ENCODE measurements at regions not wholly inside any gene's neighbourhood (a gene's known extent, or its start where the extent isn't known, plus 50 kb on each side); places are given as distances from the start of the nearest gene placed in this dataset.

DNA sequence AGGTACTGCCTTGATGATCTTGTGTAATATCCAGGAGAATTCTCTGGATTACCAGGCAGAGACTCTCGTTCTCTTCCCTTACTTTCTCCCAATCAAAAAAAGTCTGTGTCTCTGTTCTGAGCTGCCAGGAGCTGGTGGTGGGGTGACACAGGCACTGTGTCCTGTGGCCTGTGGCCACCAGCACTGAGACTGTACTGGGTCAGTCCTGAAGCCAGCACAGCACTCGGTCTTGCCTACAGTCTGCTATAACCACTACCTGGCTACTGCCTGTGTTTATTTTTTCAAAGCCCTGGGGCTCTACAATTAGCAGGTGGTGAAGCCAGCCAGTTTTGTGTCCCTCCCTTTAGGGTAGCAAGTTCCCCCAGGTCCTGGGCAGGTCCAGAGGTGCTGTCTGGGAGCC, 331.1 kb upstream of the MAGEB18 start (continued):
- TF ChIP-seq KLF9 (tag by site-specific recombination; IDR thresholded peaks at IDR 0.05; ENCODE audit: low read depth) (no peak), ZNF560 (tag by site-specific recombination; IDR thresholded peaks at IDR 0.05; ENCODE audit: borderline replicate concordance) (no peak), KLF8 (tag by site-specific recombination; IDR thresholded peaks at IDR 0.05) (no peak), ZNF777 (tag by site-specific recombination; IDR thresholded peaks at IDR 0.05; ENCODE audit: borderline replicate concordance) (no peak), ZNF423 (tag by site-specific recombination; IDR thresholded peaks at IDR 0.05) (no peak), ZFHX2 (tag by site-specific recombination; conservative IDR thresholded peaks at IDR 0.05) (no peak), ZNF768 (tag by site-specific recombination; IDR thresholded peaks at IDR 0.05) (no peak), BCL11A (tag by site-specific recombination; IDR thresholded peaks at IDR 0.05; ENCODE audit: low read depth) (no peak)
- TF ChIP-seq, protein P1, sequence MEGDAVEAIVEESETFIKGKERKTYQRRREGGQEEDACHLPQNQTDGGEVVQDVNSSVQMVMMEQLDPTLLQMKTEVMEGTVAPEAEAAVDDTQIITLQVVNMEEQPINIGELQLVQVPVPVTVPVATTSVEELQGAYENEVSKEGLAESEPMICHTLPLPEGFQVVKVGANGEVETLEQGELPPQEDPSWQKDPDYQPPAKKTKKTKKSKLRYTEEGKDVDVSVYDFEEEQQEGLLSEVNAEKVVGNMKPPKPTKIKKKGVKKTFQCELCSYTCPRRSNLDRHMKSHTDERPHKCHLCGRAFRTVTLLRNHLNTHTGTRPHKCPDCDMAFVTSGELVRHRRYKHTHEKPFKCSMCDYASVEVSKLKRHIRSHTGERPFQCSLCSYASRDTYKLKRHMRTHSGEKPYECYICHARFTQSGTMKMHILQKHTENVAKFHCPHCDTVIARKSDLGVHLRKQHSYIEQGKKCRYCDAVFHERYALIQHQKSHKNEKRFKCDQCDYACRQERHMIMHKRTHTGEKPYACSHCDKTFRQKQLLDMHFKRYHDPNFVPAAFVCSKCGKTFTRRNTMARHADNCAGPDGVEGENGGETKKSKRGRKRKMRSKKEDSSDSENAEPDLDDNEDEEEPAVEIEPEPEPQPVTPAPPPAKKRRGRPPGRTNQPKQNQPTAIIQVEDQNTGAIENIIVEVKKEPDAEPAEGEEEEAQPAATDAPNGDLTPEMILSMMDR (tag by site-specific recombination; IDR thresholded peaks at IDR 0.05): no peak
- TF ChIP-seq, protein P2, sequence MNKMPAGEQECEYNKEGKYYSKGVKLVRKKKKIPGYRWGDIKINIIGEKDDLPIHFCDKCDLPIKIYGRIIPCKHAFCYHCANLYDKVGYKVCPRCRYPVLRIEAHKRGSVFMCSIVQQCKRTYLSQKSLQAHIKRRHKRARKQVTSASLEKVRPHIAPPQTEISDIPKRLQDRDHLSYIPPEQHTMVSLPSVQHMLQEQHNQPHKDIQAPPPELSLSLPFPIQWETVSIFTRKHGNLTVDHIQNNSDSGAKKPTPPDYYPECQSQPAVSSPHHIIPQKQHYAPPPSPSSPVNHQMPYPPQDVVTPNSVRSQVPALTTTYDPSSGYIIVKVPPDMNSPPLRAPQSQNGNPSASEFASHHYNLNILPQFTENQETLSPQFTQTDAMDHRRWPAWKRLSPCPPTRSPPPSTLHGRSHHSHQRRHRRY (tag by site-specific recombination; IDR thresholded peaks at IDR 0.05): no peak

DNA sequence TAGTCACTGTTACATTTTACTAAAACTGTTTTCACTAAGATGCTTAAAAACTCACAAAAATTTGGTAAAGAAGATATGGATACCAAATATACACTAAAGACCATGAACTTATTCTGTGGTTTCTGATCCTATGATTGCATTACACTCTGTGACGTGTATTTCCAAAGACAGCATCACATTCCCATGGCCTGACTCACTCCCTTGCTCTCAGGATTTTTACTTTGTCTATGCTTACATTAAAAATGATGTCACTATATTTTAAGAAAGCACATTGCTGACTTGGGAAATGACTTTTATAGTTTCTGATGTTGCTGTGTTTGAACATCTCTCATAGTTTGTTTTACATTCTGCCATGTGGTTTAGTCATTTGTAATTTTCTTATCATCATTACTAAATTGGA, 327.9 kb upstream of the MAGEB18 start:
- Histone ChIP-seq H3K27ac (ENCODE audit: extremely low read depth, low read depth, low read length) (no peak overlapping the region), H3K9me3 (ENCODE audit: control insufficient read depth, insufficient read depth, low read depth, low read length) (no peaks in the 10 kb centered on the region), H3K4me1 (ENCODE audit: control insufficient read depth, insufficient read depth, low read length) (no peaks in the 10 kb centered on the region), H3K4me3 (ENCODE audit: low read depth, low read length) (no peak overlapping the region), H3K36me3 (ENCODE audit: control insufficient read depth in 2 of 2, insufficient read depth in 1 of 2, low read length in 2 of 2) (no peaks in the 10 kb centered on the region)
- ChIA-PET POLR2A (no interaction called here), CTCF (no interaction called here)
- TF ChIP-seq ZNF670 (tag by site-specific recombination; IDR thresholded peaks at IDR 0.05; ENCODE audit: low read depth) (no peak), SALL2 (tag by site-specific recombination; IDR thresholded peaks at IDR 0.05; ENCODE audit: borderline replicate concordance) (no peak), EGR2 (tag by site-specific recombination; IDR thresholded peaks at IDR 0.05; ENCODE audit: low read depth) (no peak)
- TF ChIP-seq, protein P3, sequence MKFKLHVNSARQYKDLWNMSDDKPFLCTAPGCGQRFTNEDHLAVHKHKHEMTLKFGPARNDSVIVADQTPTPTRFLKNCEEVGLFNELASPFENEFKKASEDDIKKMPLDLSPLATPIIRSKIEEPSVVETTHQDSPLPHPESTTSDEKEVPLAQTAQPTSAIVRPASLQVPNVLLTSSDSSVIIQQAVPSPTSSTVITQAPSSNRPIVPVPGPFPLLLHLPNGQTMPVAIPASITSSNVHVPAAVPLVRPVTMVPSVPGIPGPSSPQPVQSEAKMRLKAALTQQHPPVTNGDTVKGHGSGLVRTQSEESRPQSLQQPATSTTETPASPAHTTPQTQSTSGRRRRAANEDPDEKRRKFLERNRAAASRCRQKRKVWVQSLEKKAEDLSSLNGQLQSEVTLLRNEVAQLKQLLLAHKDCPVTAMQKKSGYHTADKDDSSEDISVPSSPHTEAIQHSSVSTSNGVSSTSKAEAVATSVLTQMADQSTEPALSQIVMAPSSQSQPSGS (tag by site-specific recombination; IDR thresholded peaks at IDR 0.05; ENCODE audit: low read depth): peak; percentile 57; the same call in 1 of the 2 replicates
- TF ChIP-seq, protein P4, sequence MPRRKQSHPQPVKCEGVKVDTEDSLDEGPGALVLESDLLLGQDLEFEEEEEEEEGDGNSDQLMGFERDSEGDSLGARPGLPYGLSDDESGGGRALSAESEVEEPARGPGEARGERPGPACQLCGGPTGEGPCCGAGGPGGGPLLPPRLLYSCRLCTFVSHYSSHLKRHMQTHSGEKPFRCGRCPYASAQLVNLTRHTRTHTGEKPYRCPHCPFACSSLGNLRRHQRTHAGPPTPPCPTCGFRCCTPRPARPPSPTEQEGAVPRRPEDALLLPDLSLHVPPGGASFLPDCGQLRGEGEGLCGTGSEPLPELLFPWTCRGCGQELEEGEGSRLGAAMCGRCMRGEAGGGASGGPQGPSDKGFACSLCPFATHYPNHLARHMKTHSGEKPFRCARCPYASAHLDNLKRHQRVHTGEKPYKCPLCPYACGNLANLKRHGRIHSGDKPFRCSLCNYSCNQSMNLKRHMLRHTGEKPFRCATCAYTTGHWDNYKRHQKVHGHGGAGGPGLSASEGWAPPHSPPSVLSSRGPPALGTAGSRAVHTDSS (tag by site-specific recombination; IDR thresholded peaks at IDR 0.05): no peak

DNA sequence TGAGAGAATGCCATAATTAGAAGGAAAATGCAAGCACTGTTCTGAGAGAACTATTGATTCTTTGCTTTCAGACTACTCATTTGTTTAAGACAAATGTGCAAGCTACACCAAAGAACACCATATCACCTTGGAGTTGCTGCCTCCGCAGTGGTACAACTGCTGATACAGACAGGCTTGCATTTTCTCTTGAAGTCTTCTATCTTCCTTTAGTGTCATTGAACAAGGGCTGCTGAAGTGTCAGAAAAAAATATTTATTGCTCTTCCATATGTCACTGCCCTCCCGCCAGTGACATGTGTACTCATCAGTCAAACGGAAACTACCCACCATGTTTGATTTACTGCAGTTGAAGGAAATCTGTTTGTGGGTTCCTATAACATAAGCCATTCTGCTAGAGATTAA, 318.3 kb upstream of the MAGEB18 start:
- Histone ChIP-seq H3K9me3 (ENCODE audit: control insufficient read depth, insufficient read depth, low read depth, low read length) (no peaks in the 10 kb centered on the region), H3K4me3 (ENCODE audit: low read depth, low read length) (no peak overlapping the region), H3K4me1 (ENCODE audit: control insufficient read depth, insufficient read depth, low read length) (no peaks in the 10 kb centered on the region), H3K36me3 (ENCODE audit: control insufficient read depth in 2 of 2, insufficient read depth in 1 of 2, low read length in 2 of 2) (no peaks in the 10 kb centered on the region), H3K27ac (ENCODE audit: extremely low read depth, low read depth, low read length) (no peak overlapping the region)
- TF ChIP-seq ZNF341 (tag by site-specific recombination; IDR thresholded peaks at IDR 0.05; ENCODE audit: low read depth) (no peak), ZFP3 (tag by site-specific recombination; IDR thresholded peaks at IDR 0.05; ENCODE audit: low read depth) (no peak), ZNF501 (tag by site-specific recombination; IDR thresholded peaks at IDR 0.05) (no peak), ZNF175 (tag by site-specific recombination; IDR thresholded peaks at IDR 0.05) (no peak), ZNF114 (tag by site-specific recombination; IDR thresholded peaks at IDR 0.05) (no peak), ZNF416 (tag by site-specific recombination; IDR thresholded peaks at IDR 0.05) (no peak), ZNF121 (tag by site-specific recombination; IDR thresholded peaks at IDR 0.05) (no peak), ZNF837 (tag by site-specific recombination; IDR thresholded peaks at IDR 0.05) (no peak)
- POLR2A ChIA-PET: no interaction called here
- CTCF ChIA-PET: interaction anchor here (0.6 kb wide), 1 partner anchor 17 kb away, joined by 3 read pairs; no protein-coding TSS in a partner anchor

All from HEK293 (cell line).